Glutamatergic neuron (in vitro differentiated cells): ENCODE measurements at regions not wholly inside any gene's neighbourhood (a gene's known extent, or its start where the extent isn't known, plus 50 kb on each side); places are given as distances from the start of the nearest gene placed in this dataset.

Source experiments
- DNase-seq: peaks from one replicate; pipeline ENCODE4 v3.0.0; 2022
- H3K27ac Mint-ChIP-seq: one replicate; pipeline ENCODE4 v1.8.0; 2020; ENCODE audit warnings: mild to moderate bottlenecking, mixed read lengths, inconsistent platforms; ENCODE audit not compliant: unreplicated experiment
- H3K27me3 Mint-ChIP-seq: one replicate; pipeline ENCODE4 v1.8.0; 2020; ENCODE audit warnings: mild to moderate bottlenecking, moderate library complexity, mixed read lengths, inconsistent platforms; ENCODE audit not compliant: unreplicated experiment
- H3K36me3 Mint-ChIP-seq: one replicate; pipeline ENCODE4 v1.8.0; 2020; ENCODE audit warnings: mild to moderate bottlenecking, mixed read lengths, inconsistent platforms; ENCODE audit not compliant: unreplicated experiment
- H3K4me1 Mint-ChIP-seq: one replicate; pipeline ENCODE4 v1.8.0; 2020; ENCODE audit warnings: mild to moderate bottlenecking, low read depth, mixed read lengths, inconsistent platforms; ENCODE audit not compliant: unreplicated experiment
- H3K4me3 Mint-ChIP-seq: one replicate; pipeline ENCODE4 v1.8.0; 2020; ENCODE audit warnings: mild to moderate bottlenecking, mixed read lengths, inconsistent platforms; ENCODE audit not compliant: unreplicated experiment
- H3K9me3 Mint-ChIP-seq: one replicate; pipeline ENCODE4 v1.8.0; 2020; ENCODE audit warnings: mild to moderate bottlenecking, moderate library complexity, mixed read lengths, inconsistent platforms; ENCODE audit not compliant: unreplicated experiment
- TF ChIP-seq, protein P1 (sequence below): fragments of 200-600 bp; sonication (generic); IDR thresholded peaks from one replicate; pipeline ENCODE4 v1.5.0; 2021; ENCODE audit not compliant: partially characterized antibody, unreplicated experiment

DNA sequence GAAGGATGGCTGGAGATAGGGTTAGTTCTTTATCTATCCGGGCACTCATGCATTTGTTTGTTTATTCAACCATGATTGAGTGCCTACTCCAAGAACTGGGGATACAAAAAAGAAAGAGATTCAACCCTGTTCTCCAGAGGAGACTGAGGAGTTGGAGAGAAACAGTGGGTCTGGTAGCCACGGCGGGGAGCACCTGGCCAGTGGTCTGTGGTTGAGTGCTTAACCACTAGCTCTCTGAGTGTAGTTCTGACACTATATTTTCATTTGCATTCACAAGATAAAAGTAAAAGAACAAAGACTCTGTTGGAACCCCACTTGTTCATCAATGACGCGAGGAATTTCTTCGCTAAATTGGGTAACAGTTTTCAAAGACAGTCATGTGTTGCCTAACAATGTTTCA is 295.5 kb upstream of the MSX2 start:
- Mint-ChIP-seq H3K36me3 (no peaks in the 10 kb centered on the region), H3K27ac (no peak overlapping the region), H3K27me3 (peaks cover 2% of the 10 kb centered on the region), H3K4me3 (no peak overlapping the region), H3K9me3 (no peaks in the 10 kb centered on the region), H3K4me1 (peaks cover 7% of the 10 kb centered on the region)
- no peak for DNase-seq
- TF ChIP-seq, protein P1, sequence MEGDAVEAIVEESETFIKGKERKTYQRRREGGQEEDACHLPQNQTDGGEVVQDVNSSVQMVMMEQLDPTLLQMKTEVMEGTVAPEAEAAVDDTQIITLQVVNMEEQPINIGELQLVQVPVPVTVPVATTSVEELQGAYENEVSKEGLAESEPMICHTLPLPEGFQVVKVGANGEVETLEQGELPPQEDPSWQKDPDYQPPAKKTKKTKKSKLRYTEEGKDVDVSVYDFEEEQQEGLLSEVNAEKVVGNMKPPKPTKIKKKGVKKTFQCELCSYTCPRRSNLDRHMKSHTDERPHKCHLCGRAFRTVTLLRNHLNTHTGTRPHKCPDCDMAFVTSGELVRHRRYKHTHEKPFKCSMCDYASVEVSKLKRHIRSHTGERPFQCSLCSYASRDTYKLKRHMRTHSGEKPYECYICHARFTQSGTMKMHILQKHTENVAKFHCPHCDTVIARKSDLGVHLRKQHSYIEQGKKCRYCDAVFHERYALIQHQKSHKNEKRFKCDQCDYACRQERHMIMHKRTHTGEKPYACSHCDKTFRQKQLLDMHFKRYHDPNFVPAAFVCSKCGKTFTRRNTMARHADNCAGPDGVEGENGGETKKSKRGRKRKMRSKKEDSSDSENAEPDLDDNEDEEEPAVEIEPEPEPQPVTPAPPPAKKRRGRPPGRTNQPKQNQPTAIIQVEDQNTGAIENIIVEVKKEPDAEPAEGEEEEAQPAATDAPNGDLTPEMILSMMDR, result no peak

DNA sequence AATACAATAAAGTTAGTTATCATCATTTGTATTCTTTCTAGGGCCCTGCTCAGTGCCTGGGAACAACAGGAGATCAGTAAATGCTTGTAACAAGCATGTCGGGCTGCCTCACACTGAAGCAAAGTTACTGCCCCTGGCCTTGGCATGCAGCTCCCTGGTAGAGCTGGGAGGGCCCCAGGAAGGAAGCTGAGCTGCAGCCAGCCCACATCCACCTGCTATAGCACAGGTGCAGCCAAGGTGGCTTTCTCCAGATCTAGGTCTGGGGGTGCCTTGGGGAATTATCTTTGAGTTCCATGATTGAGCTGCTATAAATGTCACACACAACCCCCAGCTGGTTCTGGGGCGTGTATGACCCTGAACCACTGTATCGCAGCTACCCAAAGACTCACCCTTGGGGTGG is 293.4 kb upstream of the MSX2 start:
- H3K27ac Mint-ChIP-seq, result no peak overlapping the region
- TF ChIP-seq, protein P1, result no peak
- H3K36me3 Mint-ChIP-seq, result no peaks in the 10 kb centered on the region
- peaks cover 4% of the 10 kb centered on the region for H3K4me1 Mint-ChIP-seq
- no peak for DNase-seq
- no peak overlapping the region for H3K4me3 Mint-ChIP-seq
- no peaks in the 10 kb centered on the region for H3K9me3 Mint-ChIP-seq
- H3K27me3 Mint-ChIP-seq, result no peaks in the 10 kb centered on the region

DNA sequence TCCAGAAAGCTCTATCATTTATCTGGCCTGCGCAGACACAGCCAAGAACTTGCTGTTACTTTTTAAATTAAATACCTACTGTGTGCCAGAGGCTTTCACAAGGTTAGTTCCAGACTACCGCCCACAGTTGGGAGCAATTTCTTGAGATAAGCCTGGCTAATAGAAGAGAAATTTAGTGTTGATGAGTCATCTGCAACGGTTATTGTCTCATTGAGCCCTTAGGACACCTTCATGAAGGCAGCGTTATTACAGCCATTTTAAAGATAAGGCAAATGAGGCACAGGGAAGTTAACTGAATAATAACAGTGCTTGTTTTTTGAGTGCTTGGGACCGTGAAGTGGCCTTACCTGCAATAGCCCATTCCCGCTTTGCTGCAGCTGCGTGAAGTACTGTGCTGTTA is 292.9 kb upstream of the MSX2 start:
- H3K36me3 Mint-ChIP-seq, result no peaks in the 10 kb centered on the region
- DNase-seq, result no peak
- TF ChIP-seq, protein P1, result no peak
- H3K9me3 Mint-ChIP-seq, result no peaks in the 10 kb centered on the region
- H3K27ac Mint-ChIP-seq, result no peak overlapping the region
- H3K4me1 Mint-ChIP-seq, result no peaks in the 10 kb centered on the region
- H3K4me3 Mint-ChIP-seq, result no peak overlapping the region
- H3K27me3 Mint-ChIP-seq, result no peaks in the 10 kb centered on the region

DNA sequence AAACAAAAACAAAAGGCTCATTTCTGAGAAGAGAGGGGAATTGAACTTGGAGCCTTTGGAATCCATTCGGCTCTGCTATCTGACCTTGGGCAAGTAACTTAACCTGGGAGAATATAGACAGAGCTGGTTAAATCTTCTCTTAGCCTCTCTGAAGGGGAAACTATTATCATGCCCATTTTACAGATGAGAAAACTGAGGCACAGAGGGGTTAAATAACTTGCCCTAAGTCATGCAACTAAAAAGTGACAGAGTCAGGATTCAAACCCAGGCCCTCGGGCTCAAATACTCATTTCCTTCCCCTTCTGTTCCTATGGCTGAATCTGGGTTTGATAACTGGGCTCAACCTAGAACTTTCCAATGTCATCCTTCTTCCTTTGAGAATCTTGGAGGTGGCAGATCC is 291.3 kb upstream of the MSX2 start:
- Mint-ChIP-seq H3K4me1 (no peaks in the 10 kb centered on the region), H3K9me3 (no peaks in the 10 kb centered on the region)
- TF ChIP-seq, protein P1, result no peak

DNA sequence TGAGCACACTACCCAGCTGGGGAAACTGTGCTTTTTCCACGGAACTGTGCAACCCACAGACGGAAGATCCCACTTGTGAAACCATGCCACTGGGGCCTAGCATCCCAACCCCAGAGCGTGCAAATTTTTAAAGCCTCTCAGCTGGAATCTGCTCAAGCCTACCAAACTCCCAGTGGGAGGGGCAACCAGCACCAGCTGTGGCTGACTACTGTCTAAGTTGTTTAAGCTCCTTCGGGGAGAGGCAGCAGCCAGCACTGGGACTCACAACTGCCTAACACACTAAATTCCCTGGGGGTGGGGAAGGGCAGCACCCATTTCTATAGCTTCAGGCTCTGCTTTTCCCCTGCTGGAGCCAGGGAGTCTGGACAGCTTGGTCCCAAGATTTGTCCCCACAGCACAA is 287.6 kb upstream of the MSX2 start:
- no peak overlapping the region for H3K27ac Mint-ChIP-seq
- peaks cover 5% of the 10 kb centered on the region for H3K36me3 Mint-ChIP-seq
- no peaks in the 10 kb centered on the region for H3K4me1 Mint-ChIP-seq
- H3K27me3 Mint-ChIP-seq, result peaks cover 2% of the 10 kb centered on the region
- H3K9me3 Mint-ChIP-seq, result peaks cover 1% of the 10 kb centered on the region
- H3K4me3 Mint-ChIP-seq, result no peak overlapping the region
- DNase-seq, result no peak
- TF ChIP-seq, protein P1, result no peak

More for the DNA sequence above, 291.3 kb upstream of the MSX2 start:
- Mint-ChIP-seq H3K36me3 (peaks cover 2% of the 10 kb centered on the region), H3K27me3 (no peaks in the 10 kb centered on the region), H3K4me3 (no peak overlapping the region), H3K27ac (no peak overlapping the region)
- DNase-seq, result no peak
